Bronchial epithelial cell (primary cell): ENCODE measurements at regions not wholly inside any gene's neighbourhood (a gene's known extent, or its start where the extent isn't known, plus 50 kb on each side); places are given as distances from the start of the nearest gene placed in this dataset.
"Not testable (repeated sequence)": the region's sequence is repeated elsewhere in the genome, so short reads cannot be mapped to it uniquely, and the experiment has no call there.

Experiments used
- DNase-seq: peaks from one replicate; pipeline ENCODE4 v3.0.0-alpha.2; 2010; ENCODE audit warnings: low read depth
- FAIRE-seq: peaks from 2 replicates; lab custom pipeline; 2011; peaks lifted over from hg19 to GRCh38; lab: Jason Lieb, UNC
- H3K27me3 ChIP-seq: 2 replicates; pipeline ENCODE4 v1.5.1; 2011; ENCODE audit warnings: low read length; ENCODE audit not compliant: control insufficient read depth, insufficient read depth
- H3K36me3 ChIP-seq: 2 replicates; pipeline ENCODE4 v1.5.1; 2011; ENCODE audit warnings: low read length; ENCODE audit not compliant: control insufficient read depth, insufficient read depth
- H3K4me3 ChIP-seq: 2 replicates; pipeline ENCODE4 v1.5.1; 2011; ENCODE audit warnings: mild to moderate bottlenecking, low read depth, low read length, control low read depth
- CTCF ChIP-seq: IDR thresholded peaks from 2 replicates; pipeline ENCODE4 v1.5.1; 2011; ENCODE audit warnings: mild to moderate bottlenecking, moderate library complexity, low read length, control low read depth, inconsistent platforms; ENCODE audit not compliant: insufficient read depth, severe bottlenecking

- DNase-seq (peak; percentile 49), FAIRE-seq (no peak)
- Histone ChIP-seq H3K36me3 (no peaks in the 10 kb centered on the region), H3K4me3 (no peak overlapping the region), H3K27me3 (no peaks in the 10 kb centered on the region)
- TF ChIP-seq CTCF: no peak
Observed at GRCh38 chr6:27532820-27533538, 60.1 kb upstream of the ZNF184 start.

GRCh38 chr6:27531772-27532459 is 59.0 kb upstream of the ZNF184 start:
- FAIRE-seq: no peak
- no peaks in the 10 kb centered on the region for H3K27me3 ChIP-seq
- no peak overlapping the region for H3K4me3 ChIP-seq
- DNase-seq: no peak
- no peaks in the 10 kb centered on the region for H3K36me3 ChIP-seq
- TF ChIP-seq CTCF: no peak

DNA sequence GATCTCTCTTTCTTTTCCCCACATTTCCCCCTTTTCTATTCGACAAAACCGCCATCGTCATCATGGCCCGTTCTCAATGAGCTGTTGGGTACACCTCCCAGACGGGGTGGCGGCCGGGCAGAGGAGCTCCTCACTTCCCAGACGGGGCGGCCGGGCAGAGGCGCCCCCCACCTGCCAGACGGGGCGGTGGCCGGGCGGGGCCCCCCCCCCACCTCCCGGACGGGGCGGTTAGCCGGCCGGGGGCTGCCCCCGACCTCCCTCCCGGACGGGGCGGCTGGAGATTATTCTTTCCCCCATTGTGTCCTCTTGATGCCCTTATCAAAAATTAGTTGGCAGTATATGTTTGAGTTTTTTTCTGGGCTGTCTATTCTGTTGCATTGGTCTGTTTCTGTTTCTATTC is 56.9 kb upstream of the ZNF184 start:
- not testable (repeated sequence) for H3K36me3 ChIP-seq, H3K4me3 ChIP-seq, DNase-seq, FAIRE-seq, H3K27me3 ChIP-seq

DNA sequence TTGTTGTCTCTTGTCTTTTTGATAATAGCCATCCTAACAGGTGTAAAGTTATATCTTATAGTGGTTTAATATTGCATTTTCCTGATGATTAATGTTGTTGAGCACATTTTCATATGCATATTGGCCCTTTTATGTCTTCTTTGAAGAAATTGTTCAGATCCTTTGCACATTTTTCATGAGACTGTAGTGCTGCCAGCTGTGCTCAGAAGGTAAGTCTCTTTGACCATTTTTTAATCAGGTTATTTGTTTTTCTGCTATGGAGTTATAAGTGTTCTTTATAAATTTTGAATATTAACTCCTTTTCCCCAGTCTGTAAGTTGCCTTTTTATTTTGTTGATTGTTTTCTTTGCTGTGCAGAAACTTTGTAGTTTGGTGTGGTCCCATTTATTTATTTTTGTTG is 55.8 kb upstream of the ZNF184 start:
- H3K27me3 ChIP-seq: no peaks in the 10 kb centered on the region
- H3K36me3 ChIP-seq: no peaks in the 10 kb centered on the region
- DNase-seq (no peak), FAIRE-seq (no peak)
- H3K4me3 ChIP-seq: no peak overlapping the region
- no peak for TF ChIP-seq CTCF
